ENCODE measurements at regions not wholly inside any gene's neighbourhood (a gene's known extent, or its start where the extent isn't known, plus 50 kb on each side); places are given as distances from the start of the nearest gene placed in this dataset.

DNA sequence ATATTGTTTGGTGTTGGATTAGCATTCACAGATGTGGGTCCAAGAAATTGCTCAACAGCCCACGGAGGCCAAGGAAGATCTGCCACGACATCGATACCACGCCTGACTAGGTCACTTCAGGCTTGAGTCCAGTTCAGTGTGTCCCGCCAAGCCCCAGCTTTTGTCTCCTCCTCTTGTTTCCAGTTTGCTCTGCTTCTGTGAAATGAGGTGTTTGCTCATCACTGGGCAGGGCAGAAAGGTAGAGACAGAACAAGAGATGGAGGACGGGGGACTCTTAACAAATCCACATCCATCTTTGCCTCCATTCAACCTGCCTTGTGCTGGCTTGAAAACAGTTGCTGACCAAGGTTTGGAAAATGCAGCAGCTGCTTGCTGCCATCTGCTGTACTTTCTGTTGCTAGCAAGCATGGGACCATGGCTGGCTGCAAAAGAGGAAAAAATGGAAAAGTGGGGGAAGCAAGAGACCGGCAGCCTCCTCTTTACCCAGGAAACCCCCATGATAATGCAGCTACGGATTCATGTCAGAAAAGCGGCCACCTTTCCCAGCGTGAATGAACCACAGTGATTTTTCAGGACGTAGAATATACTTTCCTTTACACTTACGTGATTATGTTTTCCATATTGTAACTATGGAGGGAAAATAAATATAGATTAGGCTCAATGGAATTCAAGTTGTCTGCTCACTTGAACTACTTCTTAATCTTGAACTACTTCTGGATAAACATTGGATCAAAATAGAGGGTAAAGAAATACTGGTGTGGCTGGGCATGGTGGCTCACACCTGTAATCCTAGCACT, 80.2 kb upstream of the GREM2 start:
- TF ChIP-seq, protein P1, sequence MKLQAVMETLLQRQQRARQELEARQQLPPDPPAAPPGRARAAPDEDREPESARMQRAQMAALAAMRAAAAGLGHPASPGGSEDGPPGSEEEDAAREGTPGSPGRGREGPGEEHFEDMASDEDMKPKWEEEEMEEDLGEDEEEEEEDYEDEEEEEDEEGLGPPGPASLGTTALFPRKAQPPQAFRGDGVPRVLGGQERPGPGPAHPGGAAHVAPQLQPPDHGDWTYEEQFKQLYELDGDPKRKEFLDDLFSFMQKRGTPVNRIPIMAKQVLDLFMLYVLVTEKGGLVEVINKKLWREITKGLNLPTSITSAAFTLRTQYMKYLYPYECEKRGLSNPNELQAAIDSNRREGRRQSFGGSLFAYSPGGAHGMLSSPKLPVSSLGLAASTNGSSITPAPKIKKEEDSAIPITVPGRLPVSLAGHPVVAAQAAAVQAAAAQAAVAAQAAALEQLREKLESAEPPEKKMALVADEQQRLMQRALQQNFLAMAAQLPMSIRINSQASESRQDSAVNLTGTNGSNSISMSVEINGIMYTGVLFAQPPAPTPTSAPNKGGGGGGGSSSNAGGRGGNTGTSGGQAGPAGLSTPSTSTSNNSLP (IDR thresholded peaks at IDR 0.05; ENCODE audit: borderline replicate concordance, low read depth, low read length): no peak
- no peak for TF ChIP-seq POLR2AphosphoS5 (IDR thresholded peaks at IDR 0.05; ENCODE audit: control insufficient read depth, insufficient read depth, low read depth, low read length)
- no peak for TF ChIP-seq JUN (IDR thresholded peaks at IDR 0.05; ENCODE audit: borderline replicate concordance, low read depth, low read length)
- TF ChIP-seq JUN (CRISPR knock-in tag; IDR thresholded peaks at IDR 0.05; ENCODE audit: borderline replicate concordance): no peak
- TF ChIP-seq CAMTA2 (CRISPR knock-in tag; conservative IDR thresholded peaks at IDR 0.05): no peak
- no peak for TF ChIP-seq SIN3A (IDR thresholded peaks at IDR 0.05; ENCODE audit: borderline replicate concordance in 2 of 2, control insufficient read depth in 1 of 2, low read depth in 2 of 2, low read length in 2 of 2)
- no peak for TF ChIP-seq ZNF274 (IDR thresholded peaks at IDR 0.05; ENCODE audit: borderline replicate concordance, low read depth, low read length)
- no peak for TF ChIP-seq POLR2A (conservative IDR thresholded peaks at IDR 0.05)
- no peak for TF ChIP-seq ZNF232 (CRISPR knock-in tag; IDR thresholded peaks at IDR 0.05)
- no peak for TF ChIP-seq BRD4 (IDR thresholded peaks at IDR 0.05)
- TF ChIP-seq FOXJ3 (CRISPR knock-in tag; IDR thresholded peaks at IDR 0.05): no peak
- no peak for TF ChIP-seq SMARCA4 (IDR thresholded peaks at IDR 0.05)
- TF ChIP-seq, protein P2, sequence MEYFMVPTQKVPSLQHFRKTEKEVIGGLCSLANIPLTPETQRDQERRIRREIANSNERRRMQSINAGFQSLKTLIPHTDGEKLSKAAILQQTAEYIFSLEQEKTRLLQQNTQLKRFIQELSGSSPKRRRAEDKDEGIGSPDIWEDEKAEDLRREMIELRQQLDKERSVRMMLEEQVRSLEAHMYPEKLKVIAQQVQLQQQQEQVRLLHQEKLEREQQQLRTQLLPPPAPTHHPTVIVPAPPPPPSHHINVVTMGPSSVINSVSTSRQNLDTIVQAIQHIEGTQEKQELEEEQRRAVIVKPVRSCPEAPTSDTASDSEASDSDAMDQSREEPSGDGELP (CRISPR knock-in tag; IDR thresholded peaks at IDR 0.05; ENCODE audit: borderline replicate concordance): no peak

All from K562 (cell line).